Prostate gland (tissue), 2 donors: ENCODE measurements at regions not wholly inside any gene's neighbourhood (a gene's known extent, or its start where the extent isn't known, plus 50 kb on each side); places are given as distances from the start of the nearest gene placed in this dataset.

ENCODE experiments used
- CTCF ChIP-seq, 4 experiments: fragments of 200-600 bp in 2 of 4; fragments of 450-650 bp in 2 of 4; sonication (generic) in 2 of 4; IDR thresholded peaks; 1 replicate in 3 of 4; 2 replicates in 1 of 4; pipeline ENCODE4 v1.5.1; 2016 to 2019; ENCODE audit warnings: antibody characterized with exemption in 4 of 4, mild to moderate bottlenecking in 2 of 4, moderate library complexity in 2 of 4
- POLR2A ChIP-seq: fragments of 450-650 bp; IDR thresholded peaks from one replicate; pipeline ENCODE4 v1.6.1; 2016; ENCODE audit warnings: antibody characterized with exemption, mild to moderate bottlenecking
- POLR2AphosphoS5 ChIP-seq: sonication (generic); formaldehyde crosslinking; IDR thresholded peaks from one replicate; pipeline ENCODE4 v1.6.1; 2017; ENCODE audit warnings: antibody characterized with exemption

GRCh38 chr2:51232027-51232426 lies 200.1 kb upstream of the NRXN1 start:
- TF ChIP-seq CTCF (IDR thresholded peaks at IDR 0.05) = no peak
- TF ChIP-seq POLR2A = no peak
- no peak for TF ChIP-seq POLR2AphosphoS5
